ENCODE measurements at regions not wholly inside any gene's neighbourhood (a gene's known extent, or its start where the extent isn't known, plus 50 kb on each side); places are given as distances from the start of the nearest gene placed in this dataset.

DNA sequence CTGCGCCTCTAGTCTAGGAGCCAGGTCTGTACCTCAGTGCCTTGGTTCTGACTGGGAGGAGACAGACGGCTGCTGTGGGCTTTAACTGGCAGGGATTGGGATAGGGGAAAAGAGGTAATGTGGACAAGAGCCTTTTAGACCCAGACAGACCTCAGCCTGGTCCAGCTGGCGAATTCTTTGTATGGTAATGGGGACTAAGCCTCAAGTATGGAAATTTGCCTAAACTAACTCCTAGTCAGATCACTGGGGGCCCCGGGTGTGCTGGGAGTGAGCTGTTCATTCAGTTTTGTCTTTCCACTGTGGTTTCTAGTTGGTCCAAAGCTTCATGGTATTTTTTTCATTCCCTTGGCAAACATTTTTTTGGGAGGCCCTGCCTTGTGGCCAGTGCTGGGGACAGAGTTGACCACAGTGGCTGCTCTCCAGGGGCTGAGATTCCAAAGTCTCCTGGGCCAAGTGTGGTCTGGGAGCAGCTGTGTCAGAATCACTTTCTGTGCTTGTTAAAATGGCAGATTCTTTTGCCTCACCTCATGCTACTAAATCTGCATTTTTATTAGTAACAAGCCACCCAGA lies 261.4 kb upstream of the C2CD4B start:
- H3K4me3 Mint-ChIP-seq = no peak overlapping the region
- no peaks in the 10 kb centered on the region for H3K9me3 Mint-ChIP-seq
- DNase-seq (ENCODE audit: low spot score) (no peak), ATAC-seq (peak; percentile 48)
- ChIA-PET CTCF (no interaction called here), POLR2A (interaction anchor here (0.8 kb wide), 1 partner anchor 57 kb away, joined by 3 read pairs; no protein-coding TSS in a partner anchor)
- no peaks in the 10 kb centered on the region for H3K27me3 Mint-ChIP-seq (ENCODE audit: low read depth)
- TF ChIP-seq NR3C1 (CRISPR knock-in tag; conservative IDR thresholded peaks at IDR 0.05; ENCODE audit: low read depth) = no peak
- TF ChIP-seq SMAD4 (CRISPR knock-in tag; IDR thresholded peaks at IDR 0.05) = no peak
- TF ChIP-seq NR2C2 (CRISPR knock-in tag; IDR thresholded peaks at IDR 0.05) = no peak
- no peak for TF ChIP-seq ZNF263 (CRISPR knock-in tag; IDR thresholded peaks at IDR 0.05; ENCODE audit: low read depth)
- no peak for TF ChIP-seq SMAD3 (CRISPR knock-in tag; IDR thresholded peaks at IDR 0.05; ENCODE audit: borderline replicate concordance)
- no peak for TF ChIP-seq HMGA2 (CRISPR knock-in tag; IDR thresholded peaks at IDR 0.05)
- TF ChIP-seq, protein P1, sequence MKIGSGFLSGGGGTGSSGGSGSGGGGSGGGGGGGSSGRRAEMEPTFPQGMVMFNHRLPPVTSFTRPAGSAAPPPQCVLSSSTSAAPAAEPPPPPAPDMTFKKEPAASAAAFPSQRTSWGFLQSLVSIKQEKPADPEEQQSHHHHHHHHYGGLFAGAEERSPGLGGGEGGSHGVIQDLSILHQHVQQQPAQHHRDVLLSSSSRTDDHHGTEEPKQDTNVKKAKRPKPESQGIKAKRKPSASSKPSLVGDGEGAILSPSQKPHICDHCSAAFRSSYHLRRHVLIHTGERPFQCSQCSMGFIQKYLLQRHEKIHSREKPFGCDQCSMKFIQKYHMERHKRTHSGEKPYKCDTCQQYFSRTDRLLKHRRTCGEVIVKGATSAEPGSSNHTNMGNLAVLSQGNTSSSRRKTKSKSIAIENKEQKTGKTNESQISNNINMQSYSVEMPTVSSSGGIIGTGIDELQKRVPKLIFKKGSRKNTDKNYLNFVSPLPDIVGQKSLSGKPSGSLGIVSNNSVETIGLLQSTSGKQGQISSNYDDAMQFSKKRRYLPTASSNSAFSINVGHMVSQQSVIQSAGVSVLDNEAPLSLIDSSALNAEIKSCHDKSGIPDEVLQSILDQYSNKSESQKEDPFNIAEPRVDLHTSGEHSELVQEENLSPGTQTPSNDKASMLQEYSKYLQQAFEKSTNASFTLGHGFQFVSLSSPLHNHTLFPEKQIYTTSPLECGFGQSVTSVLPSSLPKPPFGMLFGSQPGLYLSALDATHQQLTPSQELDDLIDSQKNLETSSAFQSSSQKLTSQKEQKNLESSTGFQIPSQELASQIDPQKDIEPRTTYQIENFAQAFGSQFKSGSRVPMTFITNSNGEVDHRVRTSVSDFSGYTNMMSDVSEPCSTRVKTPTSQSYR (CRISPR knock-in tag; IDR thresholded peaks at IDR 0.05) = no peak
- no peak for TF ChIP-seq ZMAT4 (CRISPR knock-in tag; IDR thresholded peaks at IDR 0.05)
- no peak for TF ChIP-seq RORB (CRISPR knock-in tag; IDR thresholded peaks at IDR 0.05)
- TF ChIP-seq ZNF416 (CRISPR knock-in tag; IDR thresholded peaks at IDR 0.05) = no peak
- no peak for TF ChIP-seq CBFB (CRISPR knock-in tag; IDR thresholded peaks at IDR 0.05; ENCODE audit: low read depth)
- TF ChIP-seq ZNF138 (CRISPR knock-in tag; conservative IDR thresholded peaks at IDR 0.05) = no peak
- H3K36me3 Mint-ChIP-seq = no peaks in the 10 kb centered on the region
- H3K4me1 Mint-ChIP-seq = peaks cover 21% of the 10 kb centered on the region
- H3K27ac Mint-ChIP-seq = no peak overlapping the region

GRCh38 chr15:62428259-62428658 lies 263.2 kb upstream of the C2CD4B start:
- H3K27me3 Mint-ChIP-seq (ENCODE audit: low read depth) = no peaks in the 10 kb centered on the region
- CTCF ChIA-PET = interaction anchor here (0.6 kb wide), 1 partner anchor 9 kb away, joined by 4 read pairs; no protein-coding TSS in a partner anchor
- DNase-seq (ENCODE audit: low spot score) = no peak
- TF ChIP-seq, protein P2, sequence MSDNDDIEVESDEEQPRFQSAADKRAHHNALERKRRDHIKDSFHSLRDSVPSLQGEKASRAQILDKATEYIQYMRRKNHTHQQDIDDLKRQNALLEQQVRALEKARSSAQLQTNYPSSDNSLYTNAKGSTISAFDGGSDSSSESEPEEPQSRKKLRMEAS (CRISPR knock-in tag; IDR thresholded peaks at IDR 0.05) = no peak
- TF ChIP-seq JUN (CRISPR knock-in tag; IDR thresholded peaks at IDR 0.05) (no peak), NFYB (CRISPR knock-in tag; conservative IDR thresholded peaks at IDR 0.05; ENCODE audit: low read depth) (no peak)
- H3K27ac Mint-ChIP-seq = no peak overlapping the region
- peaks cover 21% of the 10 kb centered on the region for H3K4me1 Mint-ChIP-seq
- H3K4me3 Mint-ChIP-seq = no peak overlapping the region
- no peak for ATAC-seq
- H3K9me3 Mint-ChIP-seq = no peaks in the 10 kb centered on the region
- no peaks in the 10 kb centered on the region for H3K36me3 Mint-ChIP-seq
- POLR2A ChIA-PET = no interaction called here

GRCh38 chr15:62428851-62429598 lies 263.9 kb upstream of the C2CD4B start:
- Mint-ChIP-seq H3K36me3 (no peaks in the 10 kb centered on the region), H3K27me3 (ENCODE audit: low read depth) (no peaks in the 10 kb centered on the region), H3K27ac (no peak overlapping the region; the same call in 1 of the 2 replicates), H3K9me3 (no peaks in the 10 kb centered on the region), H3K4me1 (peaks cover 21% of the 10 kb centered on the region), H3K4me3 (no peak overlapping the region)
- ATAC-seq (no peak), DNase-seq (ENCODE audit: low spot score) (no peak)
- CTCF ChIA-PET = no interaction called here
- POLR2A ChIA-PET = no interaction called here
- TF ChIP-seq FOXP4 (CRISPR knock-in tag; IDR thresholded peaks at IDR 0.05) (no peak), USF2 (CRISPR knock-in tag; IDR thresholded peaks at IDR 0.05) (no peak), E2F1 (CRISPR knock-in tag; IDR thresholded peaks at IDR 0.05) (no peak), OVOL2 (CRISPR knock-in tag; IDR thresholded peaks at IDR 0.05; ENCODE audit: borderline replicate concordance) (no peak), NR3C1 (CRISPR knock-in tag; conservative IDR thresholded peaks at IDR 0.05; ENCODE audit: low read depth) (no peak), ZNF121 (CRISPR knock-in tag; IDR thresholded peaks at IDR 0.05) (no peak)
- TF ChIP-seq, protein P3, sequence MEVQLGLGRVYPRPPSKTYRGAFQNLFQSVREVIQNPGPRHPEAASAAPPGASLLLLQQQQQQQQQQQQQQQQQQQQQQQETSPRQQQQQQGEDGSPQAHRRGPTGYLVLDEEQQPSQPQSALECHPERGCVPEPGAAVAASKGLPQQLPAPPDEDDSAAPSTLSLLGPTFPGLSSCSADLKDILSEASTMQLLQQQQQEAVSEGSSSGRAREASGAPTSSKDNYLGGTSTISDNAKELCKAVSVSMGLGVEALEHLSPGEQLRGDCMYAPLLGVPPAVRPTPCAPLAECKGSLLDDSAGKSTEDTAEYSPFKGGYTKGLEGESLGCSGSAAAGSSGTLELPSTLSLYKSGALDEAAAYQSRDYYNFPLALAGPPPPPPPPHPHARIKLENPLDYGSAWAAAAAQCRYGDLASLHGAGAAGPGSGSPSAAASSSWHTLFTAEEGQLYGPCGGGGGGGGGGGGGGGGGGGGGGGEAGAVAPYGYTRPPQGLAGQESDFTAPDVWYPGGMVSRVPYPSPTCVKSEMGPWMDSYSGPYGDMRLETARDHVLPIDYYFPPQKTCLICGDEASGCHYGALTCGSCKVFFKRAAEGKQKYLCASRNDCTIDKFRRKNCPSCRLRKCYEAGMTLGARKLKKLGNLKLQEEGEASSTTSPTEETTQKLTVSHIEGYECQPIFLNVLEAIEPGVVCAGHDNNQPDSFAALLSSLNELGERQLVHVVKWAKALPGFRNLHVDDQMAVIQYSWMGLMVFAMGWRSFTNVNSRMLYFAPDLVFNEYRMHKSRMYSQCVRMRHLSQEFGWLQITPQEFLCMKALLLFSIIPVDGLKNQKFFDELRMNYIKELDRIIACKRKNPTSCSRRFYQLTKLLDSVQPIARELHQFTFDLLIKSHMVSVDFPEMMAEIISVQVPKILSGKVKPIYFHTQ (CRISPR knock-in tag; IDR thresholded peaks at IDR 0.05) = no peak
